GM12878 (cell line): ENCODE measurements at regions not wholly inside any gene's neighbourhood (a gene's known extent, or its start where the extent isn't known, plus 50 kb on each side); places are given as distances from the start of the nearest gene placed in this dataset.

Experiments
- ATAC-seq: fragments of 200-7000 bp; cut with Tn5 transposase; 3 replicates; pipeline ENCODE4 v1.9.1; 2020; ENCODE audit warnings: mild to moderate bottlenecking, moderate library complexity
- BruUV-seq: library from RNA; stranded (reverse); fragments of 400-500 nt; replicated peaks from 2 replicates; lab custom pipeline; 2021; lab: Mats Ljungman, UMichigan
- CTCF ChIA-PET: fragments of 300-600 bp; sonication (Branson Sonifier 250); formaldehyde crosslinking; extraction: SDS; loops from one replicate; lab custom pipeline; 2021; ENCODE audit warnings: inconsistent platforms; lab: Yijun Ruan, JAX
- POLR2A ChIA-PET: fragments of 350-600 bp; formaldehyde crosslinking; extraction: SDS; loops from one replicate; lab custom pipeline; 2021; ENCODE audit warnings: inconsistent platforms; lab: Charles Lee
- RAD21 ChIA-PET: fragments of 300-600 bp; sonication (Branson Sonifier 250); formaldehyde crosslinking; loops from one replicate; lab custom pipeline; 2023; ENCODE audit warnings: antibody characterized with exemption; ENCODE audit not compliant: unreplicated experiment; lab: Charles Lee
- SMC1A ChIA-PET: fragments of 300-600 bp; sonication (Branson Sonifier 250); formaldehyde crosslinking; loops from one replicate; lab custom pipeline; 2023; ENCODE audit not compliant: unreplicated experiment, uncharacterized antibody; lab: Charles Lee
- DNase-seq: peaks from one replicate; pipeline ENCODE4 v3.0.0-alpha.2; 2011; ENCODE audit warnings: low read depth, low spot score
- FAIRE-seq: peaks from 3 replicates; lab custom pipeline; 2011; peaks lifted over from hg19 to GRCh38; lab: Jason Lieb, UNC
- H2AFZ ChIP-seq: 2 replicates; pipeline ENCODE4 v1.6.0; 2011; ENCODE audit warnings: low read depth, low read length, control low read depth; ENCODE audit not compliant: control insufficient read depth
- H3K27ac ChIP-seq: 2 replicates; pipeline ENCODE4 v1.5.1; 2011; ENCODE audit warnings: control low read depth; ENCODE audit not compliant: control insufficient read depth, insufficient read depth
- H3K27me3 ChIP-seq, 2 experiments: replicated peaks in 1 of 2; 2 replicates each; pipeline versions ENCODE4 v1.6.0 to v1.6.1; 2011; ENCODE audit warnings: low read length in 1 of 2; ENCODE audit not compliant: control insufficient read depth in 2 of 2, insufficient read depth in 2 of 2
- H3K36me3 ChIP-seq, 2 experiments: 2 replicates each; pipeline ENCODE4 v1.5.1; 2011; ENCODE audit warnings: low read length in 1 of 2; ENCODE audit not compliant: control insufficient read depth in 2 of 2, insufficient read depth in 2 of 2
- H3K4me1 ChIP-seq: 2 replicates; pipeline ENCODE4 v1.6.1; 2011; ENCODE audit warnings: mild to moderate bottlenecking, low read length, moderate library complexity, mixed read lengths; ENCODE audit not compliant: control insufficient read depth, insufficient read depth
- H3K4me2 ChIP-seq: 2 replicates; pipeline ENCODE4 v1.6.0; 2011; ENCODE audit warnings: control low read depth; ENCODE audit not compliant: control insufficient read depth, insufficient read depth
- H3K4me3 ChIP-seq: fragments of 200-600 bp; sonication (generic); 2 replicates; pipeline ENCODE4 v1.5.1; 2016
- H3K79me2 ChIP-seq: 2 replicates; pipeline ENCODE4 v1.6.0; 2011; ENCODE audit warnings: low read length; ENCODE audit not compliant: control insufficient read depth, insufficient read depth
- H3K9ac ChIP-seq: 2 replicates; pipeline ENCODE4 v1.8.0; 2011; ENCODE audit warnings: low read length, control low read depth, mixed read lengths; ENCODE audit not compliant: control insufficient read depth, insufficient read depth
- H3K9me3 ChIP-seq: replicated peaks from 3 replicates; pipeline ENCODE4 v1.5.1; 2011; ENCODE audit warnings: mild to moderate bottlenecking, low read length; ENCODE audit not compliant: control insufficient read depth, insufficient read depth
- H4K20me1 ChIP-seq: 2 replicates; pipeline ENCODE4 v1.6.0; 2011; ENCODE audit not compliant: control insufficient read depth, insufficient read depth
- BCL3 ChIP-seq: IDR thresholded peaks from 2 replicates; pipeline ENCODE4 v1.6.1; 2011; ENCODE audit warnings: borderline replicate concordance, low read depth, mild to moderate bottlenecking, moderate library complexity, low read length; ENCODE audit not compliant: insufficient read depth, poor library complexity, severe bottlenecking
- CBX5 ChIP-seq: sonication (generic); IDR thresholded peaks from 2 replicates; pipeline ENCODE4 v1.6.1; 2016; ENCODE audit warnings: low read depth, moderate library complexity, mild to moderate bottlenecking, inconsistent platforms
- CUX1 ChIP-seq: IDR thresholded peaks from 2 replicates; pipeline ENCODE4 v1.6.1; 2012; ENCODE audit warnings: improper control_type of control experiment, low read depth, low read length; ENCODE audit not compliant: insufficient replicate concordance
- JUND ChIP-seq: IDR thresholded peaks from 2 replicates; pipeline ENCODE4 v1.6.1; 2012; ENCODE audit warnings: low read depth, mild to moderate bottlenecking, low read length, improper control_type of control experiment, moderate library complexity
- LARP7 ChIP-seq: fragments of 450-650 bp; IDR thresholded peaks from 2 replicates; pipeline ENCODE4 v1.6.1; 2017; ENCODE audit warnings: mild to moderate bottlenecking
- MTA3 ChIP-seq: IDR thresholded peaks from 2 replicates; pipeline ENCODE4 v1.6.1; 2012; ENCODE audit warnings: low read length, inconsistent platforms, borderline replicate concordance
- MXI1 ChIP-seq: fragments of 150-350 bp; IDR thresholded peaks from 2 replicates; pipeline ENCODE4 v1.6.1; 2011; ENCODE audit warnings: low read depth, mild to moderate bottlenecking, inconsistent platforms, low read length, improper control_type of control experiment
- PAX8 ChIP-seq: fragments of 450-650 bp; IDR thresholded peaks from 2 replicates; pipeline ENCODE4 v1.6.1; 2017; ENCODE audit warnings: mild to moderate bottlenecking, moderate library complexity
- RCOR1 ChIP-seq: conservative IDR thresholded peaks from 2 replicates; pipeline ENCODE4 v1.6.1; 2012; ENCODE audit warnings: low read depth, low read length, improper control_type of control experiment
- SREBF1 ChIP-seq: IDR thresholded peaks from 2 replicates; pipeline ENCODE4 v1.6.1; 2012; ENCODE audit warnings: mild to moderate bottlenecking, low read length
- ZNF217 ChIP-seq: fragments of 450-650 bp; IDR thresholded peaks from 2 replicates; pipeline ENCODE4 v1.6.1; 2017; ENCODE audit warnings: antibody characterized with exemption, mild to moderate bottlenecking
- WGBS: methylation state at CpG from one replicate; pipeline ENCODE4 v1.1.6; 2016; ENCODE audit warnings: low lambda C conversion rate; ENCODE audit not compliant: insufficient replicate concordance, insufficient coverage; ENCODE audit errors: missing lambda C conversion rate; 5-methylcytosine and 5-hydroxymethylcytosine counted together
- in situ Hi-C: fragments of 300-500 bp; cut with MboI; formaldehyde crosslinking; loops from 9 replicates; pipeline ENCODE4 v1.14.3; 2018; ENCODE audit warnings: mixed read lengths
- intact Hi-C: fragments of 100-400 bp; cut with micrococcal nuclease; formaldehyde crosslinking; loops from one replicate; pipeline ENCODE4 v1.14.2; 2022; ENCODE audit not compliant: unreplicated experiment

GRCh38 chr22:47690166-47690565 lies 927.7 kb downstream of the TBC1D22A start (continued):
- TF ChIP-seq CUX1 (no peak), CBX5 (no peak), BCL3 (no peak)

- H3K9me3 ChIP-seq: no peaks in the 10 kb centered on the region; the same call in 2 of the 3 replicates
- no peak for ATAC-seq
- no peak overlapping the region for H3K4me3 ChIP-seq
- ChIA-PET CTCF (no interaction called here), RAD21 (no interaction called here), POLR2A (interaction anchor here (0.7 kb wide), 1 partner anchor 257 kb away, joined by 3 read pairs; no protein-coding TSS in a partner anchor), SMC1A (no interaction called here)
- H2AFZ ChIP-seq: no peak overlapping the region
- no peaks in the 10 kb centered on the region for H3K79me2 ChIP-seq
- no TSS peak for BruUV-seq
- H3K27ac ChIP-seq: no peak overlapping the region
- in situ Hi-C loops: no loop called here
- no peak overlapping the region for H3K4me2 ChIP-seq
- H3K36me3 ChIP-seq: no peaks in the 10 kb centered on the region
- intact Hi-C loops: no loop called here
- H4K20me1 ChIP-seq: no peaks in the 10 kb centered on the region
- H3K27me3 ChIP-seq: no peaks in the 10 kb centered on the region
- FAIRE-seq: no peak
- no peak overlapping the region for H3K9ac ChIP-seq
- 35% methylated on average over 4 of the region's 4 CpGs for WGBS
- no peak for DNase-seq
- TF ChIP-seq LARP7 (no peak), MXI1 (no peak), JUND (no peak), PAX8 (no peak), ZNF217 (no peak), RCOR1 (no peak), SREBF1 (no peak), MTA3 (no peak)
- no peaks in the 10 kb centered on the region for H3K4me1 ChIP-seq
Measured at GRCh38 chr22:47687776-47688175, 925.3 kb downstream of the TBC1D22A start.
